GM18498 (cell line): ENCODE measurements at regions not wholly inside any gene's neighbourhood (a gene's known extent, or its start where the extent isn't known, plus 50 kb on each side); places are given as distances from the start of the nearest gene placed in this dataset.

Experiments
- ATAC-seq: cut with Tn5 transposase; IDR thresholded peaks from one replicate; pipeline ENCODE4 v1.9.1; 2021; ENCODE audit warnings: mild to moderate bottlenecking, moderate library complexity; ENCODE audit not compliant: unreplicated experiment

DNA sequence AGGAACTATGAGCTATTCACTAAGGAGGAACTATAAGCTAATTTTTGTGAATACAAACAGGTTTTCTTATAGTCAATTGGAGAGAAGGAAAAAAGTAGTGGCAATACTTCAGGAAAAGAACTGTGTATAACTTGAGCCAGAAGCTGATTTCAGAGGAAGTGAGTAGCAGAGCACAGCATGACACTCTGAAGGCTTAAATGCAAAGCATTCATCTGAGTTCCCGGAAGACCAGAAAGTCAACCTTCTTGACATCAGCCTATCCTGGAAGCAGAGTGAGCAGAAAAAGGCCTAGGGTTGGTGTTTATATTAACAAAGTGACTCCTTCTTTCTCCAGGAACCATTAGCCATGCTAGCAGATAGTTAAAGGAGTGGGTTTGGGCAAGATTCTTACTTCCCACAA is 545.2 kb downstream of the MRPL39 start:
- peak; percentile 69 for ATAC-seq

DNA sequence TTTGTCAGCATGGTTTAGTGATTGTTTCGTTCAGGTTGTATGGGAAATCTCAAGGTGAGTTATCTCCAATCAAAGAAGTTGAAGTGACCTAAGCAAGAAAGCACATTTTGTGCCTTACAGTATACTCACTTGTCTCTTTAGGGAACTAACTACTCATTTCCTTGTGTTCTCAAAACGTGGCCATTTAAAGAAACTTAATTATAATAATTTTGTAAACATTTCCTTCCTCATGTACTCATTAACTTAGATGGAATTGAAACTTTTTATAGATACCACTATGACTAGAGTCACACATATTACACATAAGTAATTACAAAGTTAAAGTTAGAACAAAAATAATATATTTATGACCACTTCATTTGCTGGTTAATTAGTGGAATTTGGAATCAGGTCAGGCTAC is 552.6 kb downstream of the MRPL39 start:
- no peak for ATAC-seq

DNA sequence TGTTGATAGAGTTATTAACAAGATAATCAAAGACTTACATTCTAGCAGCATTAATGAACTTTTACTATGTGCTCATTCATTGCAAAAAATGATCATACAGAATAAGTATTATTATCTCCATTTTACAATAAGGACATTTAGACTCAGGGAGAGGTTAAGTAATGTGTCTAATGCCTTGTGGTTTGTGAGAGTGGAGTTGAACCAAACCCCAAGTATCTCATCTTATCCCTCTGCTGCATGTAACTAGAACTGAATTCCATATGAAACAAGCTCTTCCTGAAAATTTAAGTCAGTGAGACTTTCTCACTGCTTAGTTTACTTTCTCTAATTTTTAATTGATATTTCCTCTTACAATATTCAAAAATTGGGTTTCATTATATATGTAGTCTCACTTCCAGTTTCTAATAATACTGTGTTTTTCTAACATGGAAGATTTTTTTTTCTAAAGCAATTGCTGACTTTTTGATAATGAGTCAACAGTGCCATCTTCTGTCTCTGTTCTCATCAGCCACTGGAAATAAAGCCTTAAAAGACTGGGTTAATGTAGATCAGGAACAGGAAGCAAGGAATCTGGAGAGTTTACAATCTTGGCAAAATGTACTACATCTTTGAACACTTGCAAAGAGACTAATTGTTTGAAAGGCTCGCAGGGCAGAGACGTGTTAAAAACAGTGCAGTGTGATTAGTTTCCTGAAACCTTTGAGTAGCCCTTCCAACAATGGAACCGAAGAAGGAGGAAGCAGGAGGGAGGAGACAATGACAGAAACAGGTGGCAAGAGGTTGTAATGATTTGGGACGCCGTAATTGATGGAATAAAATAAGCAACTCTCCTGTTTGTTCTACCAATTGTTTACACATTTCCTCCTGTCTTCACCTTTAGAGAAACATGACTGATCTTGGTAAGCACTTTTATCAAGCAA is 567.6 kb downstream of the MRPL39 start:
- ATAC-seq, result peak; percentile 86

DNA sequence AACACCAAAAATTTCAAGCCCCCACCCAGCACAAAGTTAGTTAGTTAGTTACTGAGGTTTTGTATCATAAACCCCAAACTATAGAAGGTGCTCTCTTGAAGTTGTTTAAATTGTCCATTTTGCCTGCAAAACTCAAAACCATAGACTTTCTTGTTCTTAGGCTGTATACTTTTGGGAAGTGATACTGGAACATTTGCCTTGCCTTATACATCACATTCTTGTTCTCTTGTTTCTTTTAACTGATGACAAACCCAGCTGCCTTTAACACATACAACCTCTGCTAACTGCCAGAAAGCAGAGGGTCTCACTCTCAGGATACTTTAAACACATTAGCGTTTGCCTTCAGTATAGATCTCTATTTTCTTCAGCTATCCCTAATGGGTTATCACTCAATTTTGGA is 570.5 kb downstream of the MRPL39 start:
- ATAC-seq, result no peak

DNA sequence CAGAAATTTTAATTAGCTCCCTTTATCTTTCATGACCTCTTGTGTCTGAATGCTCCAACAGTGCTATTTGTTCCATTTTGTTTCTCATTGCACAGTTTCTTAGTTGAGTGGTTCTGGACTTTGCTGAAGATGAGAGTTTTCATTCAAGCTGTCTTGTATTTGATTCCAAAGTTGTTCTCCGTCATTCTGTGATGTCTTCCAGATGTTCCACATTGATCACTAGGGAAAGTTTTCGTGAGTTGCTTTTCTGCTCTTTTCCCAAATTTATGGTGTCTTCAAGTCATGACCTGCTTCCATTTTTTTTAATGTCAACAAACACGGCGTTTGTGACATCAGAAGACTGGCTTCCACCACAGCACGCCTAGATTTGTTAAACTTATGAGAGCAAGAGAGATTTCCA is 575.5 kb downstream of the MRPL39 start:
- ATAC-seq, result no peak

DNA sequence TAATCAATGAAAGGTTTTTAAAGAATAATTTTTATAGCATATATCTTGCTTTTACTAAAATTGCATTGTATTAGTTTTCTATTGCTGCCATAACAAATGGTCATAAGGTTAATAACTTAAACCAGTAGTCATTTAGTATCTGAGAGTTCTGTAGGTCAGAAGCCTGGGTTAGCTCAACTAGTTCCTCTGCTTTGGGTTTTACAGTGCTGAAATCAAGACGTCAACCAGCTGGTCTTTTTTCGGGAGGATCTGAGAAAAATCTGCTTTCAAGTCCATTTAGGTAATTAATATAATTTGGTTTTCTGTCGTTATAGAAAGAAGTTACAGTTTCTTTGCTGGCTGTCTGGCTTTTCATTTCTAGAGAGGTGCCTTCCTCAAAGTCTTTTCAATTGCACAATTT is 577.7 kb downstream of the MRPL39 start:
- ATAC-seq, result no peak

DNA sequence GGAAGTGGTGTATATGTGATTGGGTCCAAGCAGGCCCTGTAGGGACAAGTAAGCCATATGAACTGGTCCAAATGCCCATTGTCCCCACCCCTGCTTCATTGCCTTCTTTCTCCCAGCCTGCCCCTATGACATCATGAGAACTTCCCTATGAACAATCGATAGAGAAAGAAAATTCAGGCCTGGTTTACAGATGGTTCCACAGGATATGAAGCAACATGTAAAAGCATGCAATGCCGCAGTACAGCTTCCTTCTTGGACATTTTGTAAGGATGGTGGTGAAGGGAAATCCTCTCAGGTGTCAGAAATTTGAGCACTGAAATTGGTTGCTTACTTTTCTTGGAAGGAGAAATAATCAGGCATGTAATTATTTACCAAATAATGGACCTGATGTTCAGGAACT is 581.7 kb downstream of the MRPL39 start:
- no peak for ATAC-seq

DNA sequence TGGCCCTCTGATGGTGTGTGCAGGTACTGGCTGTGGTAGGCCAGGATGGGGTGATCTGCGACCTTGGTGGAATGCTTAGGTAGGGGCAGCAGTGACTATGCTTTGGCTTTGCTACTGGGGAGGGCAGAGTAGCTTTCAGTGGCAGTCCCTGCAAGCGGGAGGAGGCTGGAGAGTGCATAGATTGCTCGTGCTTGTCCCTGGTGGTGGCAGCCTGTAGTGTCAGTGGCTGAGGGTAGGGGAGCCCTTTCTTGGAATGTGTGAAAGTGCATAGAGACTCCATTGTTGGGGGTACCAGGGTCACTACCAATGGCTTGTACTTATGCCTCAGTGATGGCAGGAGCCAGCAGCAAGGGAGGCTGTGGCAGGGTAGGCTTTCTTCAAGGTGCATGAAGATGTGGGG is 582.6 kb downstream of the MRPL39 start:
- no peak for ATAC-seq

DNA sequence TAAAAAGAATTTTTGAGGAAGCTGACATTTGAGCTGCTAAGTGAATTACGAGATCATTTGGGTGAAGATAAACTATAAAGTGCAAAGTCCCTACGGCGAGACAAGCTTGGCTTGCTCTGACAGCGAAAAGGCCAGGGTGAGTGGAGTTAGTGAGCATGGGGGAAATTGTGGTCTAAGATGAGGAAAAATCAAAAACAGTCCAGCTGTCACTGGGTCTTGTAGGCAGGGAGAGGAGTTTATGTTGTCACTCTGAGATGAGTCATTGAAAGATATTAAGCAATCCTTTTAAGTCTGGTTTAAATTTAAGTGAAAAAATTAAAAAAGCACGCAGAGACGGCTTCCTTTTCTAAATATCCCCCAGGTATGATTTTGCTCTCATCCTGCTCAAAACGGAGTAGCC is 601.9 kb downstream of the MRPL39 start:
- ATAC-seq, result no peak

DNA sequence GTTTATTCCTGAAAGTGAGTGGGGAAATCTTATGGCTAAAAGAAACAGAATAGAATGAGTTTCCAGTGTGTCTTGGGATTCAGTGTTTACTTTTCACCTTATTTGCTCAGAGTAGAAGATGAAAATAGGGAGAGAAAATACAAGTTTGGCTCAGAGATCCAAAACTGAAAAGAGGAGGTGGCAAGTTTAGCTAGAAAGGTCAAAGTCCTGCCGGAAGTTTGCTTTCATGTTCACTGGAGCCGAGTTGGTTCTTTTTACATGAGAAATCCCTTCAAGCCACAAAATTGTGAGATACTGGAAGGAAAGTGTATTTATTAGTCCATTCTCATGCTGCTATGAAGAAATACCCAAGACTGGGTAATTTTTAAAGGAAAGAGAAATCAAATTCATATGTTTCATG is 604.6 kb downstream of the MRPL39 start:
- no peak for ATAC-seq

DNA sequence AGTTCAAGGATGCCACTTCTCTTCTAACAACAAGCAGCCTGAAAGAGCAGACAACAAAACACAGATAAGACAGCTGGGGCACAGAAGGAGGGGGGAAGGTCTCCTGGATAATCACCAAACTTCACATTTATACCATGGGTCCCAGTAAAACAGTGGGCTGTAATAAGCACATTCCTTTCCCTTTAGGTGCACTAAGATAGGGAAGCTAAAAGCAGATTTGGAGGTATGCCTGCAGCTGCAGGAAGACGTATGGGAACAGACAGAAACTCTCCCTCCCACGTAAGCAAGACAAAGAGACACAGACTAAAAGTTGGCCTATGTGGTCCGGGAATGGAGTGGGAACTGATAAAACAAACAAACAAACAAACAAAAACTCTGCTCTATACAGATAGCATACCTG is 612.1 kb downstream of the MRPL39 start:
- peak; percentile 42 for ATAC-seq

DNA sequence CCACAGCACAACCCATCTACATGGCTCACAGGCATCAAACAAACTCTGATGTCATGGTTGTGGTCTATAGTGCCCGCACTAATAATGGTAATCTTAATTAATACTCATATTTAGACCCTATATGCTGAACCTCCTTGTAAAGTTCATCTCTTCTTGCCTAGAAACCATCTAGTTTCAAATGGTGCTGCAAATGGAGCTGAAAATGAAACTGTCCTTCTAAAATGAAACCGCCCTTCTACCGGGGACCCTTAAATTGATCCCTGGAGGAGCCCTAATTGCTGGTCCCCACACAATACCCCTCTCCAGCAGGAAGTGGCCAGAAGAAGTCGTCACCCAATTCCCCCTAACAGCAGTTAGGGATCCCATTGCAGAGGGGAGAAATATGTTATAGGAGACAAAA is 612.6 kb downstream of the MRPL39 start:
- peak; percentile 69 for ATAC-seq

DNA sequence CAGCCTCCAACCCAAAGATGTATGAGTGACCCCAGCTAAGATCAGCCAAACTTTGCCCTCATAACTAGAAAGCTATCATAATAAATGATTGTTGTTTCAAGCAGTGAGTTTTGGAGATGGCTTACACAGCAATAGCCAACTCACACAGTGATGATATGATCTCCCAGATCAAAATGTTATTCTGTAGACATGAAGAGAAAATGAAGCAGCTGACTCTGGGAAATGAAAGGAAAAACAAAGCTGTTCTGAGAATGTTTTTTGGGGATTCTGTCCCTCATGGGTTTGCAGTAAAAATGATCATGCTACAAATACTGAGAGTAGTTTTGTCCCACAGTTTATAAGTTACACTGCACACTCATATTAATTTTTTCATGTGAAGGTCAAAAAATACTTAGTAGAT is 617.8 kb downstream of the MRPL39 start:
- ATAC-seq, result no peak

DNA sequence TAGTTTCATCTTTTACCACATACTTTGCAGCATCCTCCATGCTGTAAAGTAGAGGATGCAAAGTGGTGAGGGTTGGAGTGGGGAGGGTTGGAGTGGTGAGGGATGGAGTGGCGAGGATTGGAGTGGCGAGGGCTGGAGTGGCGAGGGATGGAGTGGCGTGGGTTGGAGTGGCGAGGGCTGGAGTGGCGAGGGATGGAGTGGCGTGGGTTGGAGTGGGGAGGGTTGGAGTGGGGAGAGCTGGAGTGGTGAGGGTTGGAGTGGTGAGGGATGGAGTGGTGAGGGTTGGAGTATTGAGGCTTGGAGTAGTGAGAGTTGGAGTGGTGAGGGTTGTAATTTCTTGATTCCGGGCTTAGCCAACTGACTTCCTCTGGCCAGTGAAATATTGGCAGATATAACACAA is 618.3 kb downstream of the MRPL39 start:
- no peak for ATAC-seq

DNA sequence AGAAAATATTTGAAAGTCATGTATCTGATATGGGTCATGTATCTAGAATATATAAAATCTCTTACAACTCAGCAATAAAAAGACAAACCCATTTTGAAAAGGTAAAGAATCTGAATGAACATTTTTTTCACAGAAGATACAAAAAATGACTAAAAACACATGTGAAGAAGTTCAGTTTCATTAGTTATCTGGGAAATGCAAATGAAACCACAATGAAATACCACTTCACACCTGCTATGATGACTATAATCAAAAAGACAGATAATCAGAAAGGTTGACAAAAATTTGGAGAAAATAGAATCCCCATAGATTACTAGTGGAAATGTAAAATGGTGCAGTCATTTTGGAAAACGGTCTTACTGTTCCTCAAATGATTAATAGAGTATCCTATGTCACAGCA is 631.0 kb downstream of the MRPL39 start:
- ATAC-seq, result peak; percentile 72

DNA sequence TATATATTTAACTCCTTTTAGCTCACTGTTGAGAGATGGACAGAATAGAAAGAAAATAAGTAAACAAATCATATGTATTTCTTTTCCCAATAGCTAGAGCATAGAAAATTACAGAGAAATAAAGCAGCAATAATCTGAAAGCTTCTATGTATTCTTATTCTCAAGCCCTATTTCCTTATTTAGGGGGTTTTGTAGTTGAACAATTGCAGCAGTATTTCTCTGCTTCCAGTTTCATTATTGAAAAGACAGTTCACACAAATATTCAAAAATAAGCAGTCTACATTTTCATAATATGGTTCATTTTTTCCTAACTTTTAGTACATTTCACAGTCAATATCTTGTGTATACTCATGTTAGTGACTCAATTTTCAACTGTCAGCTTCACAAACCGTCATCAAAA is 638.2 kb downstream of the MRPL39 start:
- ATAC-seq, result no peak

DNA sequence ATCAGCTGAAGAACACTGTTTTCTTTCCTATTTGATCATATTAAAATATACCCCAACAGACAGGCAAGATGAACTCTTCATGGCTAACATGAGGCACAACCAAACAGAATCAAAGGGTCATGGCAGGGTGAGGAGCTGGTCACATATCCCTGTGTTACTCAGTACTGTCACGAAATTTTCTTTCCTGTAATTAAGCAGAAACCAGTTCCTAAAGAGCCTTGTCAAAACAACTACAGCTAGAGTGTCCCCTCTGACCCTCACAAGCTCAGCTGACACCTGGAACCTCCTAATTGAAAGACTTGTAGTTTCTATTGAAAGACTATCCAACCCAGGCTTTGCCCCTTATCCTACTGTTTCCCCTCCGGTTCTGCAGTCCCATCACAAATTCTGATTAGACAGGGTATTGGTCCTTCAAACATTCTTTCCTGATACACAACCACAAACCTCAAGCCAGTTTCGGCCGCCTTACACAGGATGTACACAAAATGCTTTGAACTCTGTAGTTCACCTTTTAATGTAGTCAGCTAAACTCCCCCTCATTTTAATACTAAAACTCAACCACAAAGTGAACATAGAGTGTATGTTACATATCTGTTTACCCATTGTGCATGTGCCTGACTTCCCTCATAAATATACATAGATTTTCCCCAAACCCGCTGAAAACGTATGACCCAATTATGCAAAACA is 651.9 kb downstream of the MRPL39 start:
- ATAC-seq, result peak; percentile 97

DNA sequence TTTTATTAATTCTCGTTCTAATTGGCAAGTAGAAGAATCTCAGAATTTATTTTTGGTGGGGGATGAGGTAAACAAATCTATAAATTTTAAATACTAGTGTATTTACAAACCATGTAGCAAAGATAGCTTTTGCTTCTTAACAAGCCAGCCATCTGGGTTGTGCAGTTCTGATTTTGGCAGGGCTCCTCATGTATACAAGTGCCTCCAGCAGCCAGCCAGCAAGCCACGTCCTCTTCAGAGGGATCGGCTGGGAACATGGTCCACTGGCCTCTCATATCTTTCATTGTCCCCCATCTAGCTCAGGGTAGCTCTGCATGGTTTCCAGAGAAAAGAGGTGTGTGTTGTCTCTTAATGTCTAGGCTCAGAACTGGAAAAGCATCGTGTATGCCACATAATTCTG is 659.1 kb downstream of the MRPL39 start:
- no peak for ATAC-seq

DNA sequence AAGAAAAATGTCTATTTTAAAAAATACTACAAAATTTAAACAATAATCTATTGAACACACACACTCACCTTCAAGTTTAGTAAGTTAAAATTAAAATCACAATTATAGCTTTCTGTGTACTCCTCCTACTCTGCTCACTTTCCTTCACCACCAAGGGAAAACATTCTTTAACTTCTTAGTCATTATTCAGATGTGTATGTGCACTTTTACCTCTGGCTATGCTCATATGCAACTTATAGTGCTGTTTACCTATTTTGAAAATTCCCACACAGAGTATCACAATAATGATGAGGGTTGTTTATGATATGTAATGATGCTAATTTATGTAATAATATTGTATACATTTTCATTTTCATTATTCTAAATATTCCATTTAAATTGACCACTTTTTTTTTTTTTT is 661.4 kb downstream of the MRPL39 start:
- ATAC-seq, result no peak

DNA sequence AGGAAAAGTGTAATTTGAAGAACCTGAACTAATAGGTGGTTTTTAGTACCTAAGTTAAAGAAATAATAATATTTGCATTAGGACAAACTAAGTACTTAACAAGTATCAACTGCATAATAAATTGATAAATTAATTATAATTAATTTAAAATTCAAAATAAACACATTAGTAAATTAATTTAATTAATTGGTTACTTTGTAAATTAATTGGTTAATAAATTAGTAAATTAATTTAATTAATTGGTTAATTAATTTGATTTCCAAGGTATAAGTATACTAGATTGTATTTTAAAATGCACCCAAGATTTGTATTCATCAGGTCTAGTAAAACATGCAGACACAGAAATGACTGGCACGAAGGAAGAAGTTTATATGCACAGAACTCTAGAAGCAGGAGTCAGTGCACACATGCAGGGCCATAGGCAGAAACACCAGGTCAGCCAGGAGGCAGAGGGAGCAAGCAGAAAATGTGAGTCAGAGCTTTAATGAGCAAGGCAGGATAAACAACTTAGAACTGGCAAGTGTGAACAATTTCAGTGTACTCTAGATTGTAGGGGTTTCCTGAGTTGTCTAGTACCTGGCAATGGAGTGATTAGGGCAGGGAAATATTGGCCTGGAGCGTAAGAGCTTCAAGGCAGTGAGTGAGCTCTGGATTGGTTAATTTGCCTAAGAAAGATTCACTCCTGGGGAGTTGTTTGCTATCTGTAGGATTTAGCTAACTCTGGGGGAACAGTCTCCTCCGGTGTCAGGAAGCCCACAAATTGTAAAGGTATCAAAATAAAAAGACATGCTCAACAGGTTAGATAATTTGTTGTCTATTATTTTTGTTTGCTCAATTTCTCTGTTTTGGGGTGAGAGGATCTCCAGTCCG is 665.7 kb downstream of the MRPL39 start:
- no peak for ATAC-seq

DNA sequence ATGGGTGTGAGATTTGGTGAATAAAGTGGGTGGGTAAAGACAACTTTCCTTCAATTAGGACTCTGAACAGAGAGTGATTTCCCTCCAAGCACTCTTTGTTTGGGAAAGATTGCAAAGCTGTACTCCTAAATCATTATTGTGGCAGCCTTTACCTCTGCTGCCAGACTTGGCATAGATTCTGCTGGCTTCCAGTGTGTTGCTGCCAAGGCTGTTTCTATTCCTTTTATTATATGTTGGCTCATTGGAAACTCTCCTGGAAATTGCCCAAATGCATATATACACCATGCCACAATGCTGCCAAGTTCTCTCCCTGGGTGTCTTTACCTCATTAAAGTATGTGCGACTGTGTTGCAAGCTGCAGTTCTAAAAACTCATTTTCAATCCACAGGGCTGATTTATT is 668.0 kb downstream of the MRPL39 start:
- no peak for ATAC-seq
